ENCODE measurements at regions not wholly inside any gene's neighbourhood (a gene's known extent, or its start where the extent isn't known, plus 50 kb on each side); places are given as distances from the start of the nearest gene placed in this dataset.

GRCh38 chr9:7879551-7880245, 80.1 kb upstream of the DMAC1 start:
- no peak for DNase-seq

GRCh38 chr9:7871977-7872730, 72.6 kb upstream of the DMAC1 start:
- no peak for DNase-seq

DNA sequence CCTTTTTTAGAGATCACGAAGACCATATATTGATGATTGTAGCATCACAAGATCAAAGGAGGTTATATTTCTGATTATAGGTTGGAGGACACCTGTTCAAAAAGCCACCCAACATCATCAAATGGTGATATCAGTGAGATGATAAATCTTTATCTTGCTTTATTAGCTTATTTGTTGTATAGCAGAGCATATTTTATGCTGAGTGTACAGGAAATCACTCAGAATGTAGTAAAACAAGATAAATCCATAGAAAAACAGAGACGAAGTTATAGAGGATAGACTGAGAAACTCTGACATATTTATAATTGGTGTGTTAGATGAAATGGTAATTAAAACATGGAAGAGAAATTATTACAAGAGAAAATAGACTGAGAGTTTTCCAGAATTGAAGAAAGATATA, 69.8 kb upstream of the DMAC1 start:
- DNase-seq: no peak

DNA sequence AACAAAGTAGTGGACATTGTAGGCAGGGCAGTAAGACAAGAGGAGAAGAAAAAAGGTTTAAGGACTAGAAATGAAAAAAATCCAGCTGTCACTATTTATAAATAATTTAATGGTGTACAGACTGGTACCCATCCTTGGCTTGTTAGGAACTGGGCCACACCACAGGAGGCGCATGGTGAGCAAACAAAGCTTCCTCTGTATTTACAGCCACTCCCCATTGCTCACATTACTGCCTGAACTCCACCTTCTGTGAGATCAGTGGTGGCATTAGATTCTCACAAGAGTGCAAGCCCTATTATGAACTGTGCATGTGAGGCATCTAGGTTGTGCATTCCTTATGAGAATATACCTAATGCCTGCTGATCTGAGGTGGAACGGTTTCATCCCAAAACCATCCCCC, 62.6 kb upstream of the DMAC1 start:
- no peak for DNase-seq

DNA sequence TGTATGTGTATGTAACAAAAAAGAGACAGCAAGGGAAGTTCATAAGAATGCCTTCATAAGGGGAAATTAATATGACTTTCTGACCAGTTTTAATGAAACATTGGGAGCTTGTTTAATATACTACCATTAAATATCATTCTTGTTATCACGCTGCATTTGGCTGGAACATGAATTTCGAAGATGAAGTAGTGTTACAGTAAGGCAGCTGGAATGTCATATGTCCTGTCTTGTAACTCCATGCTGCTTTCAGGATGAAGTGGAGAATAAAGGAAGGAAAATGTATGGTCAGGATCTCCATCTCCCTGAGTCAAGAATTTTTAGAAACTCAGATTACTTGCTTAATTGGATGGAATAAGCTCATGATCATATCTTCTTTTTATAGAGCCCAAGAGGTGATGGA, 61.5 kb upstream of the DMAC1 start:
- DNase-seq: no peak

- DNase-seq: no peak
These were observed 60.7 kb upstream of the DMAC1 start for GRCh38 chr9:7860335-7860709.

GRCh38 chr9:7859701-7860334, 60.2 kb upstream of the DMAC1 start:
- DNase-seq: no peak

DNA sequence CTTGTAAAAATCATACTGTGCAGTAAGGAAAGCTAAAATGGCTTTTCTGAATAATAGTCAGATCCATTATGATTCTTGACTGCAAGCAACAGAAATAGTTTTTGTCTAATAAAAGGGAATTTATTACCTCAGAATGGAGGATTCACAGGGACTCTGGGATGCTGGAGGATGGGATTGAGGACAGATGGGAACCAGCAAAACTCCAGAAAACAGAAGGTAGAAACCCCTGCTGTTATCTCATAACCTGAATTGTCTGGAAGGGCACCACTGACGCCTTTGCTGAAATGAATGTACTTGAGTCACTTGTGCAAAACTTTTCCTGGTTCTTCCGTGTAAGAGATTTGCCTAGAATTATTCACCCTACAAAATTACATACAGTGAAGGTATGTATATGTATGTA, 58.6 kb upstream of the DMAC1 start:
- no peak for DNase-seq

- no peak for DNase-seq
These were observed 55.2 kb upstream of the DMAC1 start for GRCh38 chr9:7854763-7855162.

All from anterior cingulate cortex (tissue), 58 donors.